SU-DHL-6 (cell line): ENCODE measurements at regions not wholly inside any gene's neighbourhood (a gene's known extent, or its start where the extent isn't known, plus 50 kb on each side); places are given as distances from the start of the nearest gene placed in this dataset.

Experiments
- EZH2phosphoT487 ChIP-seq: fragments of 200-600 bp; sonication (generic), shearing (Covaris generic); conservative IDR thresholded peaks from 2 replicates; pipeline ENCODE4 v1.6.1; 2018; ENCODE audit warnings: mild to moderate bottlenecking, antibody characterized with exemption, low read length, moderate library complexity, mixed read lengths
- TF ChIP-seq, protein P1 (sequence below): fragments of 200-600 bp; sonication (generic); IDR thresholded peaks from one replicate; pipeline ENCODE4 v1.5.1; 2017; ENCODE audit warnings: antibody characterized with exemption, mild to moderate bottlenecking, low read length, moderate library complexity; ENCODE audit not compliant: insufficient read depth, poor library complexity, severe bottlenecking

DNA sequence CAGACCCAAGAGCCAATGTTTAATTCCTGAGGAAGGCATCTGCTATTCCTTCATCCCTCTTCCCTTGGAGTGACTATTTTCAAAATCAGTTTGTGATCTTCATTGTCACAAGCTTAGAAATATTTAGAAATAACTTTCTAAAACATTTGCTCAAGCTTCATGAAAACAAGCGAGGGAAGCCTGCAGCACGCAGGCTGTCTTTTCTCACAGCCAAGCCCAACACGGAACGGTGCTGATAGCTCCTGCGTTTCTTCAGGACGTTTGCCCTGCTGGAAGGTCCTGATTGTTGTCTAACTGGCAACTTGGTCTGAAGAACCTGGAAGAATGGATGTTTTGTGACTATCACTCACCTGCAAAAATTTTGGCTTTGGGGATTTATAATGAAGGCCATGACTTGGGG lies 152.5 kb downstream of the FGF9 start:
- TF ChIP-seq, protein P1, sequence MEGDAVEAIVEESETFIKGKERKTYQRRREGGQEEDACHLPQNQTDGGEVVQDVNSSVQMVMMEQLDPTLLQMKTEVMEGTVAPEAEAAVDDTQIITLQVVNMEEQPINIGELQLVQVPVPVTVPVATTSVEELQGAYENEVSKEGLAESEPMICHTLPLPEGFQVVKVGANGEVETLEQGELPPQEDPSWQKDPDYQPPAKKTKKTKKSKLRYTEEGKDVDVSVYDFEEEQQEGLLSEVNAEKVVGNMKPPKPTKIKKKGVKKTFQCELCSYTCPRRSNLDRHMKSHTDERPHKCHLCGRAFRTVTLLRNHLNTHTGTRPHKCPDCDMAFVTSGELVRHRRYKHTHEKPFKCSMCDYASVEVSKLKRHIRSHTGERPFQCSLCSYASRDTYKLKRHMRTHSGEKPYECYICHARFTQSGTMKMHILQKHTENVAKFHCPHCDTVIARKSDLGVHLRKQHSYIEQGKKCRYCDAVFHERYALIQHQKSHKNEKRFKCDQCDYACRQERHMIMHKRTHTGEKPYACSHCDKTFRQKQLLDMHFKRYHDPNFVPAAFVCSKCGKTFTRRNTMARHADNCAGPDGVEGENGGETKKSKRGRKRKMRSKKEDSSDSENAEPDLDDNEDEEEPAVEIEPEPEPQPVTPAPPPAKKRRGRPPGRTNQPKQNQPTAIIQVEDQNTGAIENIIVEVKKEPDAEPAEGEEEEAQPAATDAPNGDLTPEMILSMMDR = no peak
- no peak for TF ChIP-seq EZH2phosphoT487
